Naive thymus-derived CD4-positive, alpha-beta T cell (primary cell): ENCODE measurements at regions not wholly inside any gene's neighbourhood (a gene's known extent, or its start where the extent isn't known, plus 50 kb on each side); places are given as distances from the start of the nearest gene placed in this dataset.

ENCODE experiments used
- ATAC-seq: fragments of 150-1000 bp; cut with Tn5 transposase; 2 replicates; pipeline ENCODE4 v1.10.0; 2021; ENCODE audit warnings: mild to moderate bottlenecking, moderate library complexity
- CTCF ChIA-PET: fragments of 350-600 bp; sonication (Branson Sonifier 250); formaldehyde crosslinking; loops from one replicate; lab custom pipeline; 2021; ENCODE audit warnings: antibody characterized with exemption; lab: Charles Lee
- POLR2A ChIA-PET: fragments of 350-600 bp; sonication (Branson Sonifier 250); formaldehyde crosslinking; loops from one replicate; lab custom pipeline; 2021; ENCODE audit warnings: antibody characterized with exemption, inconsistent platforms; lab: Charles Lee
- DNase-seq, 9 donors: peaks; one replicate each; pipeline versions ENCODE4 v3.0.0 to v3.0.0-alpha.2; 2020 to 2022; ENCODE audit warnings: mixed read lengths in 1 of 9
- H3K27ac ChIP-seq: one replicate; pipeline ENCODE4 v1.7.0; 2013; ENCODE audit warnings: mild to moderate bottlenecking, low read depth, low read length, moderate library complexity
- H3K27me3 ChIP-seq, 2 donors: one replicate each; pipeline ENCODE4 v1.7.0; 2013; ENCODE audit warnings: low read length in 2 of 2, mild to moderate bottlenecking in 2 of 2, moderate library complexity in 2 of 2; ENCODE audit not compliant: control insufficient read depth in 2 of 2, insufficient read depth in 2 of 2
- H3K36me3 ChIP-seq, 3 experiments: 1 replicate in 2 of 3; 2 replicates in 1 of 3; pipeline ENCODE4 v1.7.0; 2013; ENCODE audit warnings: low read length in 3 of 3, mild to moderate bottlenecking in 3 of 3, moderate library complexity in 1 of 3; ENCODE audit not compliant: insufficient read depth in 3 of 3, control insufficient read depth in 2 of 3
- H3K4me1 ChIP-seq, 2 donors: one replicate each; pipeline ENCODE4 v1.7.0; 2013; ENCODE audit warnings: low read length in 2 of 2, mild to moderate bottlenecking in 2 of 2, moderate library complexity in 1 of 2; ENCODE audit not compliant: control insufficient read depth in 2 of 2, insufficient read depth in 2 of 2
- H3K4me3 ChIP-seq: 2 replicates; pipeline ENCODE4 v1.7.0; 2013; ENCODE audit warnings: mild to moderate bottlenecking, low read length
- H3K9me3 ChIP-seq, 3 experiments: 1 replicate in 2 of 3; 2 replicates in 1 of 3; pipeline ENCODE4 v1.7.0; 2013; ENCODE audit warnings: low read length in 3 of 3; ENCODE audit not compliant: control insufficient read depth in 2 of 3
- H3K27ac Mint-ChIP-seq, 9 donors: one replicate each; pipeline ENCODE4 v1.8.0; 2020 to 2022; ENCODE audit warnings: mixed read lengths in 9 of 9, mild to moderate bottlenecking in 8 of 9, moderate library complexity in 5 of 9, inconsistent platforms in 2 of 9
- H3K27me3 Mint-ChIP-seq, 5 donors: one replicate each; pipeline ENCODE4 v1.8.0; 2021 to 2022; ENCODE audit warnings: mixed read lengths in 5 of 5, mild to moderate bottlenecking in 1 of 5
- H3K36me3 Mint-ChIP-seq, 5 donors: one replicate each; pipeline ENCODE4 v1.8.0; 2020 to 2022; ENCODE audit warnings: mixed read lengths in 5 of 5, mild to moderate bottlenecking in 3 of 5, inconsistent platforms in 1 of 5
- H3K4me1 Mint-ChIP-seq, 7 donors: one replicate each; pipeline ENCODE4 v1.8.0; 2020 to 2022; ENCODE audit warnings: mixed read lengths in 7 of 7, mild to moderate bottlenecking in 3 of 7, inconsistent platforms in 1 of 7
- H3K4me3 Mint-ChIP-seq, 10 donors: one replicate each; pipeline ENCODE4 v1.8.0; 2020 to 2022; ENCODE audit warnings: mild to moderate bottlenecking in 10 of 10, mixed read lengths in 10 of 10, moderate library complexity in 6 of 10, inconsistent platforms in 2 of 10
- H3K9me3 Mint-ChIP-seq, 11 donors: one replicate each; pipeline ENCODE4 v1.8.0; 2020 to 2022; ENCODE audit warnings: mixed read lengths in 11 of 11, mild to moderate bottlenecking in 4 of 11, inconsistent platforms in 1 of 11, moderate library complexity in 1 of 11
- intact Hi-C, 2 donors: fragments of 100-400 bp; cut with micrococcal nuclease; formaldehyde crosslinking; loops; one replicate each; pipeline ENCODE4 v1.15.1; 2023

DNA sequence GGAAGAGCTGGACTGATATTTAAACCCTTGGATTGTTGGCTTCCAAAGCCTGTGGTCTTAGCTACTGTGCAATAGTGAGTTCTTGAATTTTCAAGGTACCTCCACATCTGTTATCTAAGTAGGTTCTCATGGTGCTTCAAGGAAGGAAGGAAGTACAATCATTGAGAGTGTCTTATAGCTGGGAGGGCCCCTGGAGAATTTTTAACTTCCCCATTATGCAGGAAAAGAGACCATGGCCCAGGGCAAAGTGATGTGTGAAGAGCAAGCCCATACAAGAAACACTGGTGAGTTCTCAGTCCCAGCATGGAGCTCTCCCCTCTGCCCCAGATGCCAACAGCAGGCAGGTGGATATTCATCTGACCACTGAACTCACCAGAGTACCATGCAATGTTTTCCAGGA lies 169.0 kb upstream of the IRX6 start:
- Mint-ChIP-seq H3K36me3 (no peaks in the 10 kb centered on the region), H3K4me1 (peaks cover 0 to 1% (median 0%) of the 10 kb centered on the region in 7 donors), H3K27me3 (peaks cover 0 to 13% (median 11%) of the 10 kb centered on the region in 5 donors), H3K9me3 (peaks cover 0 to 7% (median 0%) of the 10 kb centered on the region in 11 donors), H3K27ac (no peak overlapping the region), H3K4me3 (no peak overlapping the region)
- no peaks in the 10 kb centered on the region for H3K9me3 ChIP-seq
- H3K4me1 ChIP-seq = no peaks in the 10 kb centered on the region
- intact Hi-C loops = no loop called here
- CTCF ChIA-PET = interaction anchor here (0.6 to 1.1 kb wide), 2 partner anchors 10 to 720 kb away, joined by 3 read pairs; no protein-coding TSS in a partner anchor
- no peak for ATAC-seq
- no peaks in the 10 kb centered on the region for H3K27me3 ChIP-seq
- no peak overlapping the region for H3K4me3 ChIP-seq
- no peaks in the 10 kb centered on the region for H3K36me3 ChIP-seq
- DNase-seq = no peak
- no peak overlapping the region for H3K27ac ChIP-seq
- POLR2A ChIA-PET = no interaction called here

DNA sequence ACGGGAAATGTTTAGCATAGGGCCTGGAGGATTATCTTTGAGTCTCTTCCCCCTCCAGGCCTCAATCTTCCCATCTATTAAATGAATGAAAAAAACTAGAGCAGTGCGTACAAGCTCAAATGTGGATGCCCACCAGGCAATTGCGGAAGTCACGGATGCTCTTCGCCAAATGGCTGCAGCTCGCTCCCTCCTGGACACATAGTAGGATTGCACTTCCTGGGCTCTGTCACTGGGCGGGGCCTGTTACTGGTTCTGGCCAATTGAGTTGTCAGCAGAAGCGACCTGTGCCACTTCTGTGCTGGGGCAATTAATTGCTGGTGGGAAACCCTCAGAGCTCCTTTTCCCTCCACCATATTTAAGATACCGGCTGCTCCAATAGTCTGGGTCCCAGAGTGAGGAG lies 168.2 kb upstream of the IRX6 start:
- H3K27ac ChIP-seq = no peak overlapping the region
- H3K27me3 ChIP-seq = no peaks in the 10 kb centered on the region
- Mint-ChIP-seq H3K4me1 (peaks cover 0 to 1% (median 0%) of the 10 kb centered on the region in 7 donors), H3K27me3 (peaks cover 0 to 15% (median 11%) of the 10 kb centered on the region in 5 donors), H3K36me3 (no peaks in the 10 kb centered on the region), H3K27ac (no peak overlapping the region), H3K4me3 (no peak overlapping the region), H3K9me3 (peaks cover 0 to 7% (median 0%) of the 10 kb centered on the region in 11 donors)
- intact Hi-C loops = no loop called here
- no peak for DNase-seq
- H3K4me1 ChIP-seq = no peaks in the 10 kb centered on the region
- no peaks in the 10 kb centered on the region for H3K36me3 ChIP-seq
- no peak overlapping the region for H3K4me3 ChIP-seq
- CTCF ChIA-PET = no interaction called here
- no peak for ATAC-seq
- POLR2A ChIA-PET = no interaction called here
- H3K9me3 ChIP-seq = no peaks in the 10 kb centered on the region

DNA sequence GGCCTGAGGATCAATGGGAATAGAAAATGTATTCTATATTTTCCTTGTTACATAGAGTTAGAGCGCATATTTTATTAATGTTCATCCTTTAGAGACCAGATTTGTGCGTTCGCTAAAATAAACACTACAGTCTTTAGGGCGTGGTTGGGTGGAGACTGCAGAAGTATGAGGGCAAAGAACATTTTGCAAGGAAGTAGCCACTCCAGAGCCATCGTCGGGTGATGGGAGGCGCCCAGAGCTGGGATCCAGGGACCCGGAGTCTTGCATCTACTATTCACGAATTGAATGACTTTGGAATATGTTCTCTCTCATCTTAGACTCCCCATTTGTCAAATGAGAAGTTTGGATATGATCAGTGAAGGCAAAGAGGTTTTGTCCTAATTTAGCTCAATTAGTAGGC lies 154.2 kb upstream of the IRX6 start:
- H3K27ac ChIP-seq = no peak overlapping the region
- H3K27me3 ChIP-seq = no peaks in the 10 kb centered on the region
- no peak for DNase-seq
- H3K36me3 Mint-ChIP-seq = no peaks in the 10 kb centered on the region
- peaks cover 0 to 6% (median 0%) of the 10 kb centered on the region in 11 donors for H3K9me3 Mint-ChIP-seq
- no peak for ATAC-seq
- intact Hi-C loops = no loop called here
- no peak overlapping the region for H3K4me3 Mint-ChIP-seq
- no peak overlapping the region for H3K4me3 ChIP-seq
- H3K36me3 ChIP-seq = no peaks in the 10 kb centered on the region
- no peaks in the 10 kb centered on the region for H3K9me3 ChIP-seq
- no peaks in the 10 kb centered on the region for H3K4me1 ChIP-seq
- H3K27me3 Mint-ChIP-seq = peaks cover 0 to 5% (median 0%) of the 10 kb centered on the region in 5 donors
- no peaks in the 10 kb centered on the region for H3K4me1 Mint-ChIP-seq
- ChIA-PET POLR2A (no interaction called here), CTCF (no interaction called here)
- no peak overlapping the region for H3K27ac Mint-ChIP-seq

DNA sequence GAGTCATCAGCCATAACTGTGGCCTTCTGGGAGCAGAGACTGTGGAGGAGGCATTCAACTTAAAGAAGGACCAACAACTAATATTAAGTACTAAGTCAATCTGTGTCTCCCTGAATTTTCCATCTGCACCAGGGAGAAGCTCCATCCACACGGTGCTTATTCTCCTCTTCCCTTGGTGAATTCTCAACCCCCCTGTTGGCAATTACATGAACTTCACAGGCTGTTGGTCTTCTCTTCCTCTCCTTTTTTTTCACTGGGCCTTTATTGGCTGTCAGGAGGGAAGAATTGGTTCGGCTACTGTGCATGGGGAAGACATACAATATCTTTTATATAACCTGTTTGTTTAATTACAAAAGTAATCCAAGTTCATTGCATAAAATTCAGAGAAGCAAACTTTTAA lies 152.8 kb upstream of the IRX6 start:
- Histone ChIP-seq H3K27ac (no peak overlapping the region), H3K9me3 (no peaks in the 10 kb centered on the region), H3K36me3 (no peaks in the 10 kb centered on the region), H3K27me3 (no peaks in the 10 kb centered on the region), H3K4me1 (no peaks in the 10 kb centered on the region), H3K4me3 (no peak overlapping the region)
- ATAC-seq (no peak), DNase-seq (no peak)
- Mint-ChIP-seq H3K4me1 (no peaks in the 10 kb centered on the region), H3K27me3 (peaks cover 0 to 6% (median 0%) of the 10 kb centered on the region in 5 donors), H3K27ac (no peak overlapping the region), H3K9me3 (peaks cover 0 to 6% (median 0%) of the 10 kb centered on the region in 11 donors), H3K4me3 (no peak overlapping the region), H3K36me3 (no peaks in the 10 kb centered on the region)
- ChIA-PET CTCF (no interaction called here), POLR2A (no interaction called here)
- intact Hi-C loops = no loop called here

DNA sequence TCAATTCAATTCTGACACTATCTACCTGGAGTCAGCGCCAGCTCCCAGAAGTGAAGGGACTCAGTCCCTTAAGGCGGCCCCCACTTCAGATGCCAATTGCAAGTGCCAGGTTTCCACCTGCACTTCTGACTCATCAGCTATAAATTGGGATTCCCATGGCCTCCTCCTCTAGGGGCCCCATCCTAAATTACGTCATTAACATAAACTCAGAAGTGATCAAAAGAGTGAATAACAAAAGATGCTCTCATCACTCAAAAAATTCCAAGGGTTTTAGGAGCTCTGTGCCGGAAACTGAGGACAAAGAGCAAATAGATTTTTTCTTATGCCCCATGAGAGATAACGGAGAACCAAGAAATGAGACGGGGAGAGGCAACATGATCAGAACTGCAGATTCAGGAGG lies 148.6 kb upstream of the IRX6 start:
- DNase-seq = no peak
- Mint-ChIP-seq H3K27ac (peak overlapping the region in 1 of 9 donors; percentile 51), H3K9me3 (peaks cover 0 to 9% (median 0%) of the 10 kb centered on the region in 11 donors), H3K36me3 (no peaks in the 10 kb centered on the region), H3K4me3 (no peak overlapping the region), H3K27me3 (peaks cover 0 to 12% (median 0%) of the 10 kb centered on the region in 5 donors), H3K4me1 (no peaks in the 10 kb centered on the region)
- Histone ChIP-seq H3K9me3 (no peaks in the 10 kb centered on the region), H3K4me3 (no peak overlapping the region), H3K27ac (no peak overlapping the region), H3K27me3 (no peaks in the 10 kb centered on the region), H3K4me1 (no peaks in the 10 kb centered on the region), H3K36me3 (no peaks in the 10 kb centered on the region)
- intact Hi-C loops = no loop called here
- no peak for ATAC-seq
- ChIA-PET POLR2A (no interaction called here), CTCF (no interaction called here)

DNA sequence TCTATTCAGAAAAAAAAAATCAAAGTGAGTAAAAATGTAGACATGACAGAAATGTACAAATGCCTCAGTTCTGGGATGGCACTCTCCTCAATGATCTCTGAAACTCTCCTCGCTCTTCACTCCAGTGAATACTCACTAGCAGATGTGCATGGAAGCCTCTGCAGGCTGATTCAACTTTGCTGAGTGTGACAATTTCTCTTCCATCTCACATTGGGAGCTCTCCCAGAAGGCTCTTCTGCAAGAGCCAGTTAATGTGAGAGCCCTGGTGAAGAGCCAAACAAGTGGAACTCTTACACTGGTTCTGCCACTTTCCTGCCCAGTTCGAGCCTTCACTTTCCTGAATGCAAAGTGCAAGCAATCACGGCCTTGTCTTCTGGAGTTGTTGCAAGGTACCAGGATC lies 147.1 kb upstream of the IRX6 start:
- ChIA-PET POLR2A (no interaction called here), CTCF (no interaction called here)
- Mint-ChIP-seq H3K9me3 (peaks cover 0 to 9% (median 0%) of the 10 kb centered on the region in 11 donors), H3K36me3 (no peaks in the 10 kb centered on the region), H3K27me3 (peaks cover 0 to 12% (median 0%) of the 10 kb centered on the region in 5 donors), H3K4me3 (no peak overlapping the region), H3K27ac (no peak overlapping the region), H3K4me1 (no peaks in the 10 kb centered on the region)
- DNase-seq (no peak), ATAC-seq (no peak)
- Histone ChIP-seq H3K4me1 (no peaks in the 10 kb centered on the region), H3K4me3 (no peak overlapping the region), H3K27ac (no peak overlapping the region), H3K27me3 (no peaks in the 10 kb centered on the region), H3K36me3 (no peaks in the 10 kb centered on the region), H3K9me3 (no peaks in the 10 kb centered on the region)
- intact Hi-C loops = no loop called here

DNA sequence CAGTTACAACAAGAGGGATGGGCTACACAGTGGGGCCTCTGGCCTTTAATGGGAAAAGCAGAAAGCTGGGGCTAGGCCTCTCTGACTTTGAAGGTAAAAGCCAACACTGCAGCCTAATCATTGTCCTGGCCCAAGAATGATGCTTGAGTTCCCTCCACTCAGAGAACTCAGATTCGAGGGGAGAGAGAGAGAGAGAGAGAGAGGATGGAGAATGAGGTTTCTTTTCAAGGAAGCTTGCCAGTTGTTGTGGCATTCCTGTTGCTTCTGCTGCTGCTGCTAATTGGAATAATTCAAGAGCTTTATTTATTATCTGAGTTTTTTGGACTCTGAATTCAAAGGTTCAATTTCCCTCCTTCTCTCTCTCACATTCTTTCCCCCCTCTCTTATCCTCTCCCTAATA lies 144.6 kb upstream of the IRX6 start:
- no peaks in the 10 kb centered on the region for H3K36me3 ChIP-seq
- H3K27me3 ChIP-seq = no peaks in the 10 kb centered on the region
- CTCF ChIA-PET = no interaction called here
- H3K9me3 Mint-ChIP-seq = peaks cover 0 to 8% (median 0%) of the 10 kb centered on the region in 11 donors
- H3K4me3 ChIP-seq = no peak overlapping the region
- ATAC-seq (no peak), DNase-seq (no peak)
- H3K4me3 Mint-ChIP-seq = no peak overlapping the region
- POLR2A ChIA-PET = no interaction called here
- intact Hi-C loops = no loop called here
- no peaks in the 10 kb centered on the region for H3K4me1 ChIP-seq
- no peak overlapping the region for H3K27ac Mint-ChIP-seq
- H3K27me3 Mint-ChIP-seq = peaks cover 0 to 18% (median 10%) of the 10 kb centered on the region in 5 donors
- H3K27ac ChIP-seq = no peak overlapping the region
- no peaks in the 10 kb centered on the region for H3K9me3 ChIP-seq
- H3K36me3 Mint-ChIP-seq = no peaks in the 10 kb centered on the region
- H3K4me1 Mint-ChIP-seq = no peaks in the 10 kb centered on the region
